Coronary artery (tissue), 2 donors: ENCODE measurements at regions not wholly inside any gene's neighbourhood (a gene's known extent, or its start where the extent isn't known, plus 50 kb on each side); places are given as distances from the start of the nearest gene placed in this dataset.
"Not testable (repeated sequence)": the region's sequence is repeated elsewhere in the genome, so short reads cannot be mapped to it uniquely, and the experiment has no call there.

Experiments used
- DNase-seq: peaks from one replicate; pipeline ENCODE4 v3.0.0-alpha.2; 2017; ENCODE audit warnings: low spot score
- H3K27ac ChIP-seq, 2 donors: fragments of 200-600 bp; sonication (generic); one replicate each; pipeline ENCODE4 v1.5.1; 2016 to 2019
- H3K4me3 ChIP-seq: fragments of 200-600 bp; sonication (generic); 2 replicates; pipeline ENCODE4 v1.5.1; 2016; ENCODE audit warnings: mild to moderate bottlenecking, moderate library complexity
- CTCF ChIP-seq: fragments of 200-600 bp; sonication (generic); IDR thresholded peaks from one replicate; pipeline ENCODE4 v1.5.1; 2019; ENCODE audit warnings: antibody characterized with exemption

GRCh38 chr5:143521846-143522400, 118.4 kb upstream of the NR3C1 start:
- no peak overlapping the region for H3K4me3 ChIP-seq
- DNase-seq = no peak
- TF ChIP-seq CTCF = no peak
- H3K27ac ChIP-seq = no peak overlapping the region

DNA sequence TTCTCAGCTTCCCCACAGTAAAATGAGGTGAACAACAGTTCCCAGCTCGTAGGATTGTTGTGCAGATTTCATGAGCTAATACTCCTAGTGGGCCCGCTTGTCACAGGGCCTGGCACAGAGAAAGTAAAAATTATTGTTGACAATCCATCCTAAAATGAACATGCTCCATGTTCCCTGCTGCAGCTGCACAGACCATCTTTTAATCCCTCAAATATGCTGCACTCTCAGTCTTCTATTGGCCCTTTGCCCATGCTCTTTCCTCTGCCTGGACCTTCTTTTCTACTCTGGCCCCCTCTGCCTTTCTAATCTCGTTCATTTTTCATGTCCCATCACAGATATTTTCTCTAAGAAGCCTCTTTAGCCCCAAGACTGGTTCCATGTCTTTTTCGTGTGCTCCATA, 117.7 kb upstream of the NR3C1 start:
- DNase-seq = no peak
- H3K27ac ChIP-seq = no peak overlapping the region
- no peak overlapping the region for H3K4me3 ChIP-seq
- no peak for TF ChIP-seq CTCF

DNA sequence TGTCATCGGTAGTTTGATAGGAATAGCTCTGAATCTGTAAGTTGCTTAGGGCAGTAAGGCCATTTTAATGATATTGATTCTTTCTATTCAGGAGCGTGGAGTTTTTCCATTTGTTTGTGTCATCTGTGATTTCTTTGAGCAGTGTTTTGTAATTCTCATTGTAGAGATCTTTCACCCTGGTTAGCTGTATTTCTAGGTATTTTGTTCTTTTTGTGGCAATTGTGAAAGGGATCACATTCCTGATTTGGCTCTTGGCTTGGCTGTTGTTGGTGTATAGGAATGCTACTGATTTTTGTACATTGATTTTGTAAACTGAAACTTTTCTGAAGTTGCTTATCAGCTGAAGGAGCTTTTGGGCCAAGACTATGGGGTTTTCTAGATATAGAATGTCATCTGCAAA, 115.7 kb upstream of the NR3C1 start:
- H3K4me3 ChIP-seq, H3K27ac ChIP-seq, DNase-seq: not testable (repeated sequence)

- H3K27ac ChIP-seq, H3K4me3 ChIP-seq, DNase-seq: not testable (repeated sequence)
Measured at GRCh38 chr5:143517824-143518223, 114.3 kb upstream of the NR3C1 start.

DNA sequence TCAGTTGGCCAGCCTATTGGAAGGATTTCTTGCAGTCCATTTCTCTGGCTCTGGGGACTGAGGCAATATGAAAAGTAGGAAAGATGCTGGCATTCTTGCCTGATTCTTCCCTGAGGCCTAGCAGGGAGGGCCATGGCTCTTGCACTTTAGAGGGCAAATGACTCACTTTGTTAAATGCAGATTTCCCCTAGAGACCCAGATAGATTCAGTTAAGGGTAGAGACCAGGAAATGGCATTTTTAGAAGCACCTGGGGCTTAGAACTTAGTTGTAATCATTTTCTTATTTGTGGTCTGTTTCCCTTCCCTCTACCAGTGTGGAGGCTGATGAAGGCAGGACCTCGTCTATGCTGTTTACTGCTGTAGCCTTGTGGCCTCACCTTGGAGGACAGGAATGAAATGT, 112.8 kb upstream of the NR3C1 start:
- no peak for TF ChIP-seq CTCF
- no peak overlapping the region for H3K27ac ChIP-seq
- no peak for DNase-seq
- H3K4me3 ChIP-seq = no peak overlapping the region

DNA sequence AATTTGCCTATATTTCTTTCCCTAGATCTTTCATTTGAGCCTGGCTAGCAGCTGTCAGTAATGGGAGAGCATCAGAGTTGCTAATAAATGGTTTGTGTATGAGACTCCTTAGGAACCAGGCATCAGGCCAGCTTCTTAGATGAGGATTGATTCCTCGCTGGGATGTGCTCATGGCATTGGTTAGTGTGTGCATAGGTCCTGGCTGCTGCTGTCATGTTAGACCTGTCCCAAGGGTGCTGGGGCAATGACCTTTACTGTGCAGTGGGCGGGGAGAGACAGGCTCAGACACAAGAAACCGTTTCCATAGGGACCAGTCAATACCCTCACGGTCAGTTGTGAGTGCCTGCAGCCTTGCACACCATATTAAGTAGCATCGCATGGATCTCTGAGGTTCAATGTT, 112.3 kb upstream of the NR3C1 start:
- Histone ChIP-seq H3K27ac (no peak overlapping the region), H3K4me3 (no peak overlapping the region)
- no peak for TF ChIP-seq CTCF
- no peak for DNase-seq

- no peak overlapping the region for H3K27ac ChIP-seq
- no peak for DNase-seq
- no peak for TF ChIP-seq CTCF
- no peak overlapping the region for H3K4me3 ChIP-seq
Measured at GRCh38 chr5:143514616-143515335, 111.3 kb upstream of the NR3C1 start.

GRCh38 chr5:143513720-143514119, 110.2 kb upstream of the NR3C1 start:
- no peak for TF ChIP-seq CTCF
- H3K27ac ChIP-seq = no peak overlapping the region
- no peak overlapping the region for H3K4me3 ChIP-seq
- no peak for DNase-seq
